Keratinocyte (primary cell): ENCODE measurements at regions not wholly inside any gene's neighbourhood (a gene's known extent, or its start where the extent isn't known, plus 50 kb on each side); places are given as distances from the start of the nearest gene placed in this dataset.

Experiments used
- DNase-seq: peaks from one replicate; pipeline ENCODE4 v3.0.0-alpha.2; 2011; ENCODE audit warnings: low read depth, missing footprints, low spot score
- FAIRE-seq: peaks from 2 replicates; lab custom pipeline; 2011; peaks lifted over from hg19 to GRCh38; lab: Jason Lieb, UNC
- H2AFZ ChIP-seq: 2 replicates; pipeline ENCODE4 v1.6.0; 2012; ENCODE audit warnings: low read length, control low read depth, inconsistent platforms; ENCODE audit not compliant: control insufficient read depth
- H3K27ac ChIP-seq: 2 replicates; pipeline ENCODE4 v1.5.1; 2011; ENCODE audit warnings: low read length; ENCODE audit not compliant: control insufficient read depth, insufficient read depth
- H3K27me3 ChIP-seq: 3 replicates; pipeline ENCODE4 v1.6.0; 2011; ENCODE audit warnings: low read length; ENCODE audit not compliant: control insufficient read depth, insufficient read depth; ENCODE audit errors: extremely low read depth
- H3K36me3 ChIP-seq, 2 experiments: 2 replicates in 1 of 2; 3 replicates in 1 of 2; pipeline ENCODE4 v1.5.1; 2011; ENCODE audit warnings: low read length in 2 of 2, mild to moderate bottlenecking in 1 of 2; ENCODE audit not compliant: control insufficient read depth in 2 of 2, insufficient read depth in 2 of 2; ENCODE audit errors: extremely low read depth in 1 of 2
- H3K4me1 ChIP-seq: 3 replicates; pipeline ENCODE4 v1.5.1; 2011; ENCODE audit warnings: low read length; ENCODE audit not compliant: control insufficient read depth, insufficient read depth; ENCODE audit errors: extremely low read depth
- H3K4me2 ChIP-seq: 3 replicates; pipeline ENCODE4 v1.6.0; 2011; ENCODE audit warnings: low read depth, low read length; ENCODE audit not compliant: control insufficient read depth, insufficient read depth; ENCODE audit errors: extremely low read depth
- H3K4me3 ChIP-seq, 3 experiments: fragments of 200-600 bp in 1 of 3; sonication (generic) in 1 of 3; 2 replicates in 2 of 3; 3 replicates in 1 of 3; pipeline ENCODE4 v1.5.1; 2011 to 2016; ENCODE audit warnings: low read length in 3 of 3, mild to moderate bottlenecking in 3 of 3, control low read depth in 2 of 3, inconsistent platforms in 1 of 3, low read depth in 1 of 3, mixed read lengths in 1 of 3, mixed run types in 1 of 3, moderate library complexity in 1 of 3; ENCODE audit not compliant: control insufficient read depth in 2 of 3, insufficient read depth in 2 of 3; ENCODE audit errors: extremely low read depth in 1 of 3
- H3K79me2 ChIP-seq: 2 replicates; pipeline ENCODE4 v1.6.0; 2012; ENCODE audit warnings: low read length; ENCODE audit not compliant: control insufficient read depth, insufficient read depth
- H3K9ac ChIP-seq: 3 replicates; pipeline ENCODE4 v1.6.0; 2011; ENCODE audit warnings: low read length; ENCODE audit not compliant: control insufficient read depth, insufficient read depth; ENCODE audit errors: extremely low read depth
- H3K9me1 ChIP-seq: 3 replicates; pipeline ENCODE4 v1.6.0; 2011; ENCODE audit warnings: low read length; ENCODE audit not compliant: control insufficient read depth, insufficient read depth; ENCODE audit errors: extremely low read depth
- H3K9me3 ChIP-seq: 2 replicates; pipeline ENCODE4 v1.5.1; 2012; ENCODE audit warnings: low read depth, low read length; ENCODE audit not compliant: control insufficient read depth
- H4K20me1 ChIP-seq: 3 replicates; pipeline ENCODE4 v1.6.0; 2011; ENCODE audit warnings: low read length; ENCODE audit not compliant: control insufficient read depth, insufficient read depth; ENCODE audit errors: extremely low read depth
- CTCF ChIP-seq, 3 experiments: IDR thresholded peaks in 1 of 3; conservative IDR thresholded peaks in 1 of 3; optimal IDR thresholded peaks in 1 of 3; 2 replicates in 2 of 3; 3 replicates in 1 of 3; pipeline versions ENCODE3 to v1.5.1; 2011; ENCODE audit warnings: low read length in 3 of 3, mild to moderate bottlenecking in 3 of 3, moderate library complexity in 2 of 3, control low read depth in 1 of 3, inconsistent platforms in 1 of 3; ENCODE audit not compliant: insufficient read depth in 2 of 3; ENCODE audit errors: extremely low read depth in 1 of 3
- EZH2 ChIP-seq: IDR thresholded peaks from one replicate; pipeline ENCODE4 v1.6.1; 2012; ENCODE audit warnings: inconsistent platforms, mild to moderate bottlenecking, low read length, moderate library complexity
- dilution Hi-C: fragments of 300-500 bp; cut with MboI; formaldehyde crosslinking; loops from one replicate; pipeline ENCODE4 v1.7.0; 2020; ENCODE audit warnings: low sequenced_read_pairs; ENCODE audit not compliant: extremely low pct_ligation_motif_present

GRCh38 chr16:9378876-9379275 is 287.4 kb downstream of the HAPSTR1 start:
- no peak for TF ChIP-seq CTCF (optimal IDR thresholded peaks at IDR 0.05 in 1 of 3, IDR thresholded peaks at IDR 0.05 in 1 of 3, conservative IDR thresholded peaks at IDR 0.05 in 1 of 3; ENCODE audit: extremely low read depth in 1 of 3, insufficient read depth in 2 of 3, low read length in 3 of 3)
- TF ChIP-seq EZH2, result no peak
- no peaks in the 10 kb centered on the region for H3K36me3 ChIP-seq
- H4K20me1 ChIP-seq, result no peaks in the 10 kb centered on the region
- no peaks in the 10 kb centered on the region for H3K27me3 ChIP-seq
- dilution Hi-C loops, result no loop called here
- H3K4me2 ChIP-seq, result no peak overlapping the region
- H3K4me3 ChIP-seq, result no peak overlapping the region
- H3K4me1 ChIP-seq, result no peaks in the 10 kb centered on the region
- no peak overlapping the region for H2AFZ ChIP-seq
- H3K9ac ChIP-seq, result no peak overlapping the region
- no peaks in the 10 kb centered on the region for H3K79me2 ChIP-seq
- DNase-seq, result no peak
- no peak overlapping the region for H3K27ac ChIP-seq
- no peaks in the 10 kb centered on the region for H3K9me1 ChIP-seq
- no peak for FAIRE-seq
- H3K9me3 ChIP-seq, result peaks cover 7% of the 10 kb centered on the region

DNA sequence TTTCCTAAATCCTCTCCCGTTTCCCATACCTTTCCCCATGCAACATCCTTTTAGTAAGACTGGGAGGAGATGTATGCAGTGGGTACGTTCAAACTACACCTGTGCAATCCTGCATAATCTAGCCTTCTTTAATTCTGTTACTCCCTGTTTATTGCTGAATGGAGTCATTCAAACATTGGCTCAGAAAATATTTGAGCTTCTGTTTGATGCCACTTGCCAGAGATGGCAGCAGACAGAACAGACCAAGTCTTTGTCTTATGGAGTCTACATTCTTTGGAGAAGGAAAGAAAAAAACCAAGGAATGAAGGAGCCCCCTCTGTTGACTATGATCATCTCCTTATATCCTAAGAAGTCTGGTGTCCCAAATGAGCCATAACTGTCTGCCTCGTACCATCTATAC is 288.8 kb downstream of the HAPSTR1 start:
- TF ChIP-seq CTCF (optimal IDR thresholded peaks at IDR 0.05 in 1 of 3, IDR thresholded peaks at IDR 0.05 in 1 of 3, conservative IDR thresholded peaks at IDR 0.05 in 1 of 3; ENCODE audit: extremely low read depth in 1 of 3, insufficient read depth in 2 of 3, low read length in 3 of 3) (no peak), EZH2 (no peak)
- DNase-seq (no peak), FAIRE-seq (no peak)
- H4K20me1 ChIP-seq, result no peaks in the 10 kb centered on the region
- H3K4me1 ChIP-seq, result no peaks in the 10 kb centered on the region
- H3K36me3 ChIP-seq, result no peaks in the 10 kb centered on the region
- H3K4me3 ChIP-seq, result no peak overlapping the region
- no peak overlapping the region for H2AFZ ChIP-seq
- H3K4me2 ChIP-seq, result no peak overlapping the region
- dilution Hi-C loops, result no loop called here
- H3K79me2 ChIP-seq, result no peaks in the 10 kb centered on the region
- H3K27ac ChIP-seq, result no peak overlapping the region
- H3K9ac ChIP-seq, result no peak overlapping the region
- H3K27me3 ChIP-seq, result no peaks in the 10 kb centered on the region
- peaks cover 7% of the 10 kb centered on the region for H3K9me3 ChIP-seq
- no peaks in the 10 kb centered on the region for H3K9me1 ChIP-seq
